Endothelial cell of umbilical vein (primary cell): ENCODE measurements at regions not wholly inside any gene's neighbourhood (a gene's known extent, or its start where the extent isn't known, plus 50 kb on each side); places are given as distances from the start of the nearest gene placed in this dataset.

Experiments
- BruUV-seq: library from RNA; stranded (reverse); fragments of 400-500 nt; replicated peaks from 2 replicates; lab custom pipeline; 2021; lab: Mats Ljungman, UMichigan
- CTCF ChIA-PET: fragments of 300-600, 350-600 bp; sonication (Branson Sonifier 250); formaldehyde crosslinking; loops from one replicate; lab custom pipeline; 2021; ENCODE audit warnings: antibody characterized with exemption, inconsistent platforms; lab: Charles Lee
- POLR2A ChIA-PET: fragments of 300-600, 350-600 bp; sonication (Branson Sonifier 250); formaldehyde crosslinking; loops from one replicate; lab custom pipeline; 2021; ENCODE audit warnings: antibody characterized with exemption, inconsistent platforms; lab: Charles Lee
- DNase-seq: peaks from one replicate; pipeline ENCODE4 v3.0.0-alpha.2; 2011; ENCODE audit warnings: low read depth, low spot score
- FAIRE-seq: peaks from 2 replicates; lab custom pipeline; 2011; peaks lifted over from hg19 to GRCh38; lab: Jason Lieb, UNC
- H2AFZ ChIP-seq: 2 replicates; pipeline ENCODE4 v1.6.0; 2012; ENCODE audit warnings: low read depth, low read length, control low read depth, inconsistent platforms
- H3K27ac ChIP-seq: 2 replicates; pipeline ENCODE4 v1.5.1; 2011; ENCODE audit warnings: low read depth, mild to moderate bottlenecking, control low read depth, low read length, moderate library complexity; ENCODE audit not compliant: insufficient read depth
- H3K27me3 ChIP-seq, 2 experiments: 2 replicates each; pipeline versions ENCODE4 v1.6.0 to v1.6.1; 2011; ENCODE audit warnings: low read length in 2 of 2, mixed read lengths in 1 of 2; ENCODE audit not compliant: control insufficient read depth in 2 of 2, insufficient read depth in 2 of 2
- H3K36me3 ChIP-seq, 2 experiments: 2 replicates in 1 of 2; 3 replicates in 1 of 2; pipeline ENCODE4 v1.5.1; 2011; ENCODE audit warnings: low read length in 2 of 2, mild to moderate bottlenecking in 1 of 2, moderate library complexity in 1 of 2; ENCODE audit not compliant: control insufficient read depth in 2 of 2, insufficient read depth in 2 of 2; ENCODE audit errors: extremely low read depth in 1 of 2
- H3K4me1 ChIP-seq: 3 replicates; pipeline ENCODE4 v1.5.1; 2011; ENCODE audit warnings: mild to moderate bottlenecking, low read length; ENCODE audit not compliant: control insufficient read depth, insufficient read depth; ENCODE audit errors: extremely low read depth
- H3K4me2 ChIP-seq: 2 replicates; pipeline ENCODE4 v1.6.1; 2011; ENCODE audit warnings: low read length, control low read depth, mixed read lengths; ENCODE audit not compliant: insufficient read depth
- H3K4me3 ChIP-seq, 3 experiments: fragments of 200-600 bp in 1 of 3; sonication (generic), shearing (Covaris generic) in 1 of 3; replicated peaks in 1 of 3; 2 replicates each; pipeline ENCODE4 v1.5.1; 2011 to 2016; ENCODE audit warnings: control low read depth in 3 of 3, low read length in 3 of 3, mild to moderate bottlenecking in 2 of 3, inconsistent platforms in 1 of 3, low read depth in 1 of 3, moderate library complexity in 1 of 3; ENCODE audit not compliant: insufficient read depth in 1 of 3
- H3K79me2 ChIP-seq: 2 replicates; pipeline ENCODE4 v1.6.0; 2012; ENCODE audit warnings: low read length, inconsistent platforms; ENCODE audit not compliant: control insufficient read depth, insufficient read depth
- H3K9ac ChIP-seq: replicated peaks from 2 replicates; pipeline ENCODE3; 2011; ENCODE audit warnings: low read length, control low read depth; ENCODE audit not compliant: insufficient read depth; ENCODE audit errors: extremely low read depth
- H3K9me1 ChIP-seq: replicated peaks from 3 replicates; pipeline ENCODE4 v1.6.0; 2011; ENCODE audit warnings: mild to moderate bottlenecking, low read length; ENCODE audit not compliant: control insufficient read depth, insufficient read depth; ENCODE audit errors: extremely low read depth
- H3K9me3 ChIP-seq: replicated peaks from 2 replicates; pipeline ENCODE4 v1.5.1; 2012; ENCODE audit warnings: low read length, inconsistent platforms; ENCODE audit not compliant: control insufficient read depth, insufficient read depth
- H4K20me1 ChIP-seq: replicated peaks from 2 replicates; pipeline ENCODE3; 2011; ENCODE audit warnings: mild to moderate bottlenecking, low read length; ENCODE audit not compliant: control insufficient read depth, insufficient read depth; ENCODE audit errors: extremely low read depth
- EZH2 ChIP-seq: IDR thresholded peaks from 2 replicates; pipeline ENCODE4 v1.6.1; 2012; ENCODE audit warnings: borderline replicate concordance, low read depth, mild to moderate bottlenecking, moderate library complexity, low read length, inconsistent platforms; ENCODE audit not compliant: severe bottlenecking
- FOS ChIP-seq: IDR thresholded peaks from 2 replicates; pipeline ENCODE4 v1.6.1; 2011; ENCODE audit warnings: mild to moderate bottlenecking, low read length, moderate library complexity, borderline replicate concordance; ENCODE audit not compliant: insufficient read depth
- GATA2 ChIP-seq: IDR thresholded peaks from 2 replicates; pipeline ENCODE4 v1.7.0; 2011; ENCODE audit warnings: low read depth, mild to moderate bottlenecking, moderate library complexity, mixed read lengths, low read length; ENCODE audit not compliant: insufficient read length, insufficient read depth
- JUN ChIP-seq: IDR thresholded peaks from 2 replicates; pipeline ENCODE4 v1.6.1; 2011; ENCODE audit warnings: borderline replicate concordance, low read depth; ENCODE audit not compliant: insufficient read length, insufficient read depth
- MYC ChIP-seq: IDR thresholded peaks from one replicate; pipeline ENCODE4 v1.6.1; 2011; ENCODE audit warnings: mild to moderate bottlenecking, low read depth, low read length
- POLR2A ChIP-seq: IDR thresholded peaks from 2 replicates; pipeline ENCODE4 v1.6.1; 2012; ENCODE audit warnings: low read depth, mild to moderate bottlenecking, control low read depth, low read length
- POLR2AphosphoS5 ChIP-seq: IDR thresholded peaks from 2 replicates; pipeline ENCODE4 v1.6.1; 2012; ENCODE audit warnings: low read depth, mild to moderate bottlenecking, control low read depth, low read length, moderate library complexity; ENCODE audit not compliant: insufficient read depth
- dilution Hi-C: fragments of 300-500 bp; cut with MboI; formaldehyde crosslinking; loops from one replicate; pipeline ENCODE4 v1.15.0; 2019; ENCODE audit warnings: low sequenced_read_pairs; ENCODE audit not compliant: extremely low pct_ligation_motif_present
- intact Hi-C: fragments of 100-400 bp; cut with micrococcal nuclease; formaldehyde crosslinking; loops from one replicate; pipeline ENCODE4 v1.10.0; 2022
- TF ChIP-seq, protein P1 (sequence below): IDR thresholded peaks from 2 replicates; pipeline ENCODE4 v1.6.1; 2011; ENCODE audit not compliant: insufficient read depth, insufficient read length
- TF ChIP-seq, protein P2 (sequence below), 2 donors: IDR thresholded peaks; 1 replicate in 1 of 2; 2 replicates in 1 of 2; pipeline ENCODE4 v1.5.1; 2011; ENCODE audit warnings: low read length in 2 of 2, mild to moderate bottlenecking in 2 of 2, moderate library complexity in 2 of 2, control low read depth in 1 of 2, inconsistent platforms in 1 of 2, low read depth in 1 of 2; ENCODE audit not compliant: insufficient read depth in 1 of 2; ENCODE audit errors: extremely low read depth in 1 of 2

DNA sequence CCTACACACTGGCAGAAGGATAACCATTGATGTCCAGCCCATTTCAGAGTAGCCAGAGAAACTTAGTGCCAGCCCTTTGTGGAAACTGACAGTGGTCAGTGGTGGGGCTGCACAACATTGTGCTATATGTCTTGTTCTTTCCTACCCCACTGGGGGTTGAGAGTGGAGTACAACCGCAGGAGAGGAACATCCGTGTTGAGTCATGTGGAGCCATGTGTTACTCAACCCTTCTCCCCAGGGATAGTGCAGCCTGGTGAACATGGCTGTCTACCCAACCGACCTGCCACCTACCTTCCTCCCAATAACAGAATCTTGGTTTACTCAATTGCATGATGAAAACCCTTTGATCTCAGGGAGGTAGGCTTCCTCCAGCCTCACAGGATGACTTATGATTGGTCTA, 65.3 kb upstream of the MAPK4 start:
- TF ChIP-seq POLR2AphosphoS5 (no peak), MYC (no peak), GATA2 (no peak), JUN (no peak), POLR2A (no peak), FOS (no peak), EZH2 (no peak)
- TF ChIP-seq, protein P1, sequence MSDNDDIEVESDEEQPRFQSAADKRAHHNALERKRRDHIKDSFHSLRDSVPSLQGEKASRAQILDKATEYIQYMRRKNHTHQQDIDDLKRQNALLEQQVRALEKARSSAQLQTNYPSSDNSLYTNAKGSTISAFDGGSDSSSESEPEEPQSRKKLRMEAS, result no peak
- TF ChIP-seq, protein P2, sequence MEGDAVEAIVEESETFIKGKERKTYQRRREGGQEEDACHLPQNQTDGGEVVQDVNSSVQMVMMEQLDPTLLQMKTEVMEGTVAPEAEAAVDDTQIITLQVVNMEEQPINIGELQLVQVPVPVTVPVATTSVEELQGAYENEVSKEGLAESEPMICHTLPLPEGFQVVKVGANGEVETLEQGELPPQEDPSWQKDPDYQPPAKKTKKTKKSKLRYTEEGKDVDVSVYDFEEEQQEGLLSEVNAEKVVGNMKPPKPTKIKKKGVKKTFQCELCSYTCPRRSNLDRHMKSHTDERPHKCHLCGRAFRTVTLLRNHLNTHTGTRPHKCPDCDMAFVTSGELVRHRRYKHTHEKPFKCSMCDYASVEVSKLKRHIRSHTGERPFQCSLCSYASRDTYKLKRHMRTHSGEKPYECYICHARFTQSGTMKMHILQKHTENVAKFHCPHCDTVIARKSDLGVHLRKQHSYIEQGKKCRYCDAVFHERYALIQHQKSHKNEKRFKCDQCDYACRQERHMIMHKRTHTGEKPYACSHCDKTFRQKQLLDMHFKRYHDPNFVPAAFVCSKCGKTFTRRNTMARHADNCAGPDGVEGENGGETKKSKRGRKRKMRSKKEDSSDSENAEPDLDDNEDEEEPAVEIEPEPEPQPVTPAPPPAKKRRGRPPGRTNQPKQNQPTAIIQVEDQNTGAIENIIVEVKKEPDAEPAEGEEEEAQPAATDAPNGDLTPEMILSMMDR (IDR thresholded peaks at IDR 0.05; ENCODE audit: extremely low read depth in 1 of 2, insufficient read depth in 1 of 2, low read depth in 1 of 2, low read length in 2 of 2), result no peak
- FAIRE-seq (no peak), DNase-seq (no peak)
- no peaks in the 10 kb centered on the region for H3K27me3 ChIP-seq
- no peak overlapping the region for H2AFZ ChIP-seq
- no peaks in the 10 kb centered on the region for H3K9me3 ChIP-seq
- dilution Hi-C loops, result no loop called here
- no peaks in the 10 kb centered on the region for H3K36me3 ChIP-seq
- H3K9ac ChIP-seq, result no peak overlapping the region
- no peaks in the 10 kb centered on the region for H3K4me1 ChIP-seq
- intact Hi-C loops, result no loop called here
- no peak overlapping the region for H3K4me3 ChIP-seq
- no peak overlapping the region for H3K27ac ChIP-seq
- POLR2A ChIA-PET, result no interaction called here
- no peaks in the 10 kb centered on the region for H4K20me1 ChIP-seq
- H3K9me1 ChIP-seq, result no peaks in the 10 kb centered on the region
- CTCF ChIA-PET, result no interaction called here
- H3K79me2 ChIP-seq, result no peaks in the 10 kb centered on the region
- BruUV-seq, result no TSS peak
- H3K4me2 ChIP-seq, result no peak overlapping the region
